Stimulated activated CD4-positive, alpha-beta T cell treated with anti-CD3 and anti-CD28 coated beads, Interleukin-15, amount 100 ng/mL, for 48 hours (primary cell): ENCODE measurements at regions not wholly inside any gene's neighbourhood (a gene's known extent, or its start where the extent isn't known, plus 50 kb on each side); places are given as distances from the start of the nearest gene placed in this dataset.
"Not testable (repeated sequence)": the region's sequence is repeated elsewhere in the genome, so short reads cannot be mapped to it uniquely, and the experiment has no call there.

Experiments
- DNase-seq, 2 donors: peaks; one replicate each; pipeline ENCODE4 v3.0.0-alpha.2; 2020; ENCODE audit warnings: low read depth in 2 of 2

GRCh38 chr4:89496851-89497250 lies 189.3 kb upstream of the GPRIN3 start:
- no peak for DNase-seq

GRCh38 chr4:89493367-89493766 lies 185.8 kb upstream of the GPRIN3 start:
- no peak for DNase-seq

DNA sequence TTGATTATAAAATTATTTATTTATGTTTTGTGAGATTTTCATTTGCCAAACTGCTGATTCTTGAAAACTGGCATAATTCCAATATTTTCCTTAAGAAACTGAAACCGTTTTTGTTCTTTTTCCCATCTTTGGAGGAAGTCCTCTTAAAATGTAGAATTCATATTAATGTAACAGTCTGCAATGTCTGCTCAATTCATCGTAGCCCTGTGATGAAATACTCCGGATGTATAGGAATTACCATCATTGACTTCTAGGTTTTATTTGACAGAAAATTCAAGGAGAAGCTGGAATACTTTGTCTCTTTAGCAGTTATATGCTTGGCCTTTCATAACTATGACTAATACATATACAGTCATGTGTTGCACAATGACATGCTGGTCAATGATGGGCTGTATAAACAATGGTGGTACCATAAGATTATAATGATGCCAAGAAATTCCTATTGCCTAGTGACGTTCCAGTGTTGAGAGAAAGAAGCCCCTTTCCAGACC lies 185.0 kb upstream of the GPRIN3 start:
- DNase-seq: no peak

DNA sequence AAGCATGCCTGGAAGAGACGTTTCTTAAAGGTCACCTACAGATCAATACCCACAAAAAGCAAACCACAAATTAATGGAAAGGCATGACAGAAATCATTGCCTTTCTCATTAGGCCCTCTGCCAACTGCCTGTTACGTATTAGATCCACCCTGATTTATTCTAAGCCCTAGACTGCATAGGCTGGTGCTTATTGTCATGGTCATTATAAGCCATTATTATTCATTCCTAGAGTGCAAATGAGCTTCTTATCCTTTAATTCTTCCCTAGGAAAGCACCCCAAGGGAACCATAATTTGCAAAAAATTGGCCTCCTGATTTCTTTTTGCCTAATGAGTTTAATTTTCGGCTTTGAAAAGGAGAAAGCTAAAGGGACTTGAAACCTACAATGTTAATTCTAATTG lies 184.2 kb upstream of the GPRIN3 start:
- no peak for DNase-seq

GRCh38 chr4:89489921-89490431 lies 182.4 kb upstream of the GPRIN3 start:
- not testable (repeated sequence) for DNase-seq

- DNase-seq: no peak
Observed at GRCh38 chr4:89489338-89489771, 181.8 kb upstream of the GPRIN3 start.

DNA sequence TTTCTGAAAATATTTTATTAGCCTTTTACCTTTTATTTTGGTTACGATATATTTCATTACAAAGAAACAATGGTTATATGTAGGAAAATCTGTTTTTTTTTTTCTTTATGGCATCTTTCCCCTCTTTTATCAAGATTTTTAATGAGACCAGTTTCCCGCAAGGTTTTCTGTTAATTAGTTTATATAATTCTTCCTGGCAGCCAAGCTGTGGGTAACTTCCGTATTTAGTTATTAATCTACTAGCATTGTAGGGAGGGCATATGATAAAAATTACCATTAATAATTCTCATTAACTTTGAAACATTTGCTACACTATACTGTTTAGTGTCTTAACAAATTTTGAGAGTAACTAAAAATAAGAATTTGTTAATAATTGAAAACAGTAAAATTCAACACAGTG lies 181.1 kb upstream of the GPRIN3 start:
- DNase-seq: no peak

DNA sequence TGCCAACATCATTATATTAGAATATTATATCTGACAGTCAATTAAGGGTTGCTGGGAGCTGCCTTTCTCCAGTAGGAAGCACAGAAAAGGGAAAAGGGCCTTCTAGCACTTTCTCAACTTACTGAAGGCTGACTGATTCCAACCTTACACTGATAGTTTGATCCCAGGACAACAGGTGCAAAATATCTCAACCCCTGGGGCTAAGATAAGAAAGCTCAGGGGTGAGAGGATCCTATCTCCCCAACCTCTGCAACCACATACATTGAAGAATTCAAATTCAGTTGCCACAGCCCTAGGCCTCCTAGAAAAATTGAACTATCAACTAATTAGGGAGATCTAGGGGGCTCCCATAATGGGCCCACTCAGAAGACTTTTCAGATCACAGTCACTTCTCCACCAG lies 179.1 kb upstream of the GPRIN3 start:
- DNase-seq: no peak

GRCh38 chr4:89486042-89486441 lies 178.4 kb upstream of the GPRIN3 start:
- no peak for DNase-seq

DNA sequence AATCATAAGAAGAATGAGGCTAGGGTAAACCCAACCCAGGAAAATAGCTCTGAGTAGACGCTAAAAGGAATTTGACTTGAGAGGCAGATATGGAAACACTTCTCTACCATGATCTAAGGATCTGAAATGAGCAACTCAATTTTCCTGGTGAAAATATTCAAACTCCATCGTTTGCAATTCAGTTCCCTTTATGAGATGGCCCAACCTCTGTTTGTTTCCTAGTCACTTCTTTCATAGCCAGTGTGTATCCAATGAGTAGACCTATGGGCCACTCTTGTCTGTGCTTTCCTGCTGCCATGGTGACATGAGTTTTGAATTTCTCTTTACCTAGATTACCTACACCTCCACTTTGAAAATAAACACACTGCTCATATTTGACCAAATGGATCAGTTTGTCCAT lies 176.2 kb upstream of the GPRIN3 start:
- no peak for DNase-seq

DNA sequence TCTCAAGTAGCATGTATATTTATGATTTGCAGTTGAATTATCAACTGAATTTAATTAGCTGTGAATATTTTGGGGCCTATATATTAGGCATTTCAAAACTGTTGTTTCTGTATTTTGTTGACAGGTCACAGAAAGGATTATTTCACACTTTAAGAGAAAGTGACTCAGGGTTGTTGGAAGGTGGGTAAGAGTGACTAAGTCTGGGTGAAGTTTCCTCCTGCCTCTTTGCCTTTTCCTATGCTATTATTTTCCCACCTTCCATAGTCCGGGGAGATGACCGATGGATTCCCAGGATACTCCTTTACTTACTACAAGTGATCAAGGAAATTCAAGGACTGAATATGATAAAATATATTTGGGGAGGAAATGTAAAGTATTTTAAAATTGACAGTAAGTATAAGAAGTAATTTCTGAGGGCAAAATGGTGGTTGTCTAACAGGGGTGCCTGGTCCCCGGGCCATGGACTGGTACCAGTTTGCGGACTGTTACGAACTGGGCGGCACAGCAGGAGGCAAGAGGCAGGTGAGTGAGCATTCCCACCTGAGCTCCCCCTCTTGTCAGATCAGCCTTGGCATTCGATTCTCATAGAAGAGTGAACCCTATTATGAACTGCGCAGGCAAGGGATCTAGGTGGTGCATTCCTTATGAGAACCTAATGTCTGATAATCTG lies 175.5 kb upstream of the GPRIN3 start:
- DNase-seq: no peak

DNA sequence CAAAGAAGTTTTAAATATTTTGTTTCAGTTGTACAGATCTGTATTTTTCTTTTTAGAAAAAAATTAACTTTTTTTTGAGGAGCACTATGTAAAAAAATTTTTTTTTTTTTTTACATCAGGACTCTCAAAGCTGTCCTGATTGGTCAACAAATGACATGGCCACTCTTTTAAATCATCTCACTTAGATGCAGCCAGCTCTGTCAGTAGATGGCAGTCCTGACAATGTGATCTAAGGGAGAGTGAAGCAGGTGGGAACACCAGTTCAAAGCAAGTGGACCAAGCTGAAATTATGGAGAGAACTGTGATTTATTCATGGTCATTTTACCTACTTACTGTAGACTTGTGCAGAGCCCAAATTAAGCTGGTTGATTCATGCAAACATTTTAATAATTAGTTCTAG lies 174.7 kb upstream of the GPRIN3 start:
- no peak for DNase-seq

DNA sequence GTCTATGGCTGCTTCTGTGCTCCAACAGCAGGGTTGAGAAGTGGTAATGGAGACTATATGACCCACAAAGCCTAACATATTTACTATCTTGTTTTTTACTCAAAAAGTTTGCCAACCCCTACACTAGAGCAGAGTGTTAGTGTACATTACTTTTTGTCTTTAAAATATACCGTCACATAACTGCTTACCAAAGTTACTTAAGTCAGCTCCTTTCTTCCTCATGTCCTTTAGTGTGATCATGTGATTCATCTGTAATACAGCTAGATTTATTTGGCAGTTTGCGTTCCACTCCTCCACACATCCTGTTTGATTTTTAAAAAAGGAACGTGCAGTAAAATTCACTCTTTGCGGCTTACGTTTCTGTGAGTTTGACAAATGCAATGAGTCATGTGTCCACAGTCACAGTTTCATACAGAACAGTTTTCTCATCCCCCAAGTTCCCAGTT lies 162.4 kb upstream of the GPRIN3 start:
- DNase-seq: peak in 1 of 2 donors; percentile 12

DNA sequence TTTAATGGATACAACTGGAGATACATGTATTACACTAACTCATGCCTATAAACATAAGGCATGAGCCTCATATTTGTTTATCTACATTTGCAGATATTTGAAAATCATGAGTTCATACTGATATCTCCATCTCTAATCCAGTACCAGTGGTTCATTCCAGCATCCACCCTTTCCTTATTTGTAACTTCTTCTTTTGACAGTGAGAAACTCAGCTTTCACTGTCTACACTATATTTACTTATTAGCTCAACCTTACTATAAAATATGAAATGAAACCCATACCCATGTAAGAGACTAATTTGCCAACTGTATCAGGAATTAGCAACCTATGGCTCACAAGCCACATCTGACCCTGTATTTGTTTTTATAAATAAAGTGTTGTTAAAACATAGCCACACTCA lies 161.9 kb upstream of the GPRIN3 start:
- DNase-seq: no peak

DNA sequence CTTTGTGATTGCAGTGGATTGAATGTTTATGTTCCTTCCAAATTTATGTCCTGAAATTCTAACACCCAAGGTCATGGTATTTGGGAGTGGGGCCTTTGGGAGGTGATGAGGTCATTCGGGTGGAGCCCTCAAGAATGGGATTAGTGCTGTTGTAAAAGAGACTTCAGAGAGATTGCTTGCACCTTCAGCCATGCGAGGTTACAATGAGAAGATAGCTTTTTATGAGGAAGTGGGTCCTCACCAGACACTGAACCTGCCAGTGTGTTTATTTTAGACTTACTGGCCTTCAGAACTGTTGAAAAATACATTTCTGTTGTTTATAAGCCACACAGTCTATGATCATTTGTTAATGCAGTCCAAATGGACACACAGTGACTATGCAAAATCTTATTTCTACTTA lies 161.0 kb upstream of the GPRIN3 start:
- no peak for DNase-seq

DNA sequence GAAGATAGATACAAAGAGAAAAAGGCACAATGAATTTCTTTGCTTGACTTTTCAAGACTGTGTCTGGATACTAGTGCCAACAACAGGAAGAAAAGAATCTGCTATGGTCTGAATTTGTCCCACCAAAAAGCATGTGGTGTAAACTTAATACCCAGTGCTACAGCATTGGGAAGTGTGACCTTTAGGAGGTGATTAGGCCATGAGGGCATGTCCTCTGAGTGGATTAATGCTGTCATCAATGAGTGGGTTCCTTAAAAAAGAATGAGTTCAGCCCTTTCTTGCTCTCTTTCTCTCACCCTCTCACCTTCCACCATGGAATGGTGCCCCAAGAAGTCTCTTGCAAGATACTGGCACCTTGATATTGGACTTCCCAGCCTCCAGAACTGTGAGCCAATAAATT lies 155.7 kb upstream of the GPRIN3 start:
- no peak for DNase-seq

DNA sequence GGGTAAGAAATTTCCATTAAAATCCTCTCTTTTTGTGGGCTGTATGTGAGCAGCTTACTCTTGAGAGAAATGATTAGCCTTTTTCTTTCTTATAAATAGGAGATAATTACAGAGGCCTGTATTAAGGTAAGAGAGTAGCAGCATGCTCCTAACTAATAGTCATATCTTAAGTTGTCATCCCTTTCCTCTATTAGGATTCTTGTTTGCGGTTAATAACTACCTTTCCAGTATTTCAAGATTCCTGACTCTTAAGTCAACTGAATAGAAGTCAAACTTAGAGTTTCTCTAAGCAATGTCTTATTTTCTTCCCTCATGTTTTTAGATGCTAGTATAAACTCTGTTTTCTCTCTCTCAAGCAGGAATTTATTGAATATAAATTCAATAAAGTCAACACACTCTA lies 139.9 kb upstream of the GPRIN3 start:
- DNase-seq: no peak

- DNase-seq: no peak
Observed at GRCh38 chr4:89446193-89446592, 138.6 kb upstream of the GPRIN3 start.

DNA sequence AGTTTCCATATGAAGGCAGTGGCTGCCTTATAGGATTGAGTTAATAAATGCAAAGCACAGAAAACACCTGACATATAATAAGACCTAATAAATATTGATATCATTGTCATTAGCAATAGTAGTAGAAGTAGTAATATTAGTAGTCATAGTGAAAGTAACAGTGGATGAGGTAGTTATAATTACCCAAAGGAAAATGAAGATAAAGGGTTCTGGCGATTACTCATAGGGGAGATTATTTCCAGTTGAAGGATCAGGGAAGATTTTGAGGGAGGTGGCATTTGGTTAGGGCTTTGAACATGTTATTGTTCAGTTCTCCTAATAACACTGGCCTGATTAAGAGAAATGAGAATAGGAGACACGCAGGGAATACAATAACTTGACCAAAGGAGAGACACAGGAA lies 131.9 kb upstream of the GPRIN3 start:
- no peak for DNase-seq

- DNase-seq: peak; percentile 23 to 47
Observed at GRCh38 chr4:89438102-89438831, 130.7 kb upstream of the GPRIN3 start.

DNA sequence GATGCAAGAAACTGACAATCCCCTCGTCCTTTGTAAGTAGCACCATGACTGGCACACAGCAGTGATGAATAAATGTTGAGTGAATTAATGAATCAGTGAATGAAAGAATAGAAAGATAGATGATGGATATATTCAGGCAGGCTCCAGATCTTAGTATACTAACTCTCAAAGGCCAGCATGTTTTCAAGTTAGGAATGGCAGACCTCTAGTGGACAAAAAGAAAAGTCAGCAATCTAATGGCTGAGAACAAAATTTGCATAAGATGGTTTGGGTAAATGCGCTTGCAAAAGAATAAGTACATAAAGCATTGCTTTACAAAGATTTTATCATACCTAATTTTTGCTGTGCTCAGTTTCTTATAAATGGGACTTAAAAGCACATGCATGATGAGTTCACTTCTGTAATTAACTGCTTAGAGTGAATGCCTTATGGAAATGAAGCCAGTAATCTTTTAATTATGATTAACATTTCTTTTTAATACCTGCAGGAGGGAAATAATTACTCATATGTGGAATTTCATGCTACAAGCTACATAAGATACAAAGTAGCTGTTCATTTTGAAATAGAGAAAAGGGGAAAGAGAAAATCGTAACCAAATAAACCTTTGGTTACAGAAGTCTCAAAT lies 126.9 kb upstream of the GPRIN3 start:
- DNase-seq: no peak

DNA sequence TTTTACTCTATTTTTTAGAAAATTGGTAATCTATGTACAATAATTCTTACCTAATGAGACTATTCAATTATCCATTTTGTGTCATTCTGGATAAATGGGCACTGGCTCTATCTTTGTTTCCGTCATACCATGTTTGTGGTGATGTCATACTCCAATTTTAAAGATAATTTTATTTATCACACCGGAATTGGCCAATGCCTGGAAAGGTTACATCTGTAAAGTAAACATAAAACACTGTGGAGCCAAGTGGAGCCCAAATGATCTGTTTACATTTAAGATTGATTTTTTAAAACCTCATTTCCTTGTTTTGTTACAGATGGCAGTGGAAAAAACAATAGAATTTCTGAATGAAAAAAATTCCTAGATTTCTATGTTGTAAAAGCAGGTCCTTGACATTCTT lies 120.2 kb upstream of the GPRIN3 start:
- DNase-seq: no peak

- no peak for DNase-seq
Observed at GRCh38 chr4:89425023-89425422, 117.4 kb upstream of the GPRIN3 start.
